GM18868 (cell line): ENCODE measurements at regions not wholly inside any gene's neighbourhood (a gene's known extent, or its start where the extent isn't known, plus 50 kb on each side); places are given as distances from the start of the nearest gene placed in this dataset.
A peak's percentile ranks its signal among the peaks of the same experiment; 100 is the strongest.

Experiments used
- ATAC-seq: cut with Tn5 transposase; IDR thresholded peaks from one replicate; pipeline ENCODE4 v1.9.1; 2021; ENCODE audit warnings: mild to moderate bottlenecking, moderate library complexity; ENCODE audit not compliant: unreplicated experiment

- ATAC-seq: no peak
Observed at GRCh38 chr14:41993687-41994086, 387.0 kb downstream of the LRFN5 start.

- peak; percentile 72 for ATAC-seq
Observed at GRCh38 chr14:41986700-41987099, 380.0 kb downstream of the LRFN5 start.

DNA sequence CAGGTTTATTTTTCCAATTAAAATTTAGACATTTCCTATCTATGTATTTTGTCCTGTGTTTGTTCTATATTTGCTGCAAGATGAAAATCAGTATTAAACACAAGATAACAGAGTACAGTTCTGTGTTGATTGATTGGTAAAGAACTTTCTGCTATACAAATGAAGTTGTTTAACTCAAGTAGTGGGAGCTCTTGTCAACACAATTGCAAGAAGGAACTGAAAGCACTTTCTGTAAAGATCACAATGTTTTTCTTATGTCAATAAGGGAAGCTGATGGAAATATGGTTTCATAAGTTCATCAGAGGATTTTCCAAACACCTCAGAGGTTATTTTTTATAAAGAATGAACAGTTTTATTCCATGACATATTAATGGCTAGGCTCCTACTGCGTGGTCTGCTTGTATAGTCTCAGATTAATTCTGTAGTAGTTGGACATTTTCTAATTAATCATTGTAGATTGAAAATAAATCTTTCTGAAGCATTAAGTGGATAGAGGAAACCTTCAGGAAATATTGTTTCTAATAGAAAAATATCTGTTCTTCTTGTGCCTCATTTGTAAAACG, 379.5 kb downstream of the LRFN5 start:
- ATAC-seq: no peak

DNA sequence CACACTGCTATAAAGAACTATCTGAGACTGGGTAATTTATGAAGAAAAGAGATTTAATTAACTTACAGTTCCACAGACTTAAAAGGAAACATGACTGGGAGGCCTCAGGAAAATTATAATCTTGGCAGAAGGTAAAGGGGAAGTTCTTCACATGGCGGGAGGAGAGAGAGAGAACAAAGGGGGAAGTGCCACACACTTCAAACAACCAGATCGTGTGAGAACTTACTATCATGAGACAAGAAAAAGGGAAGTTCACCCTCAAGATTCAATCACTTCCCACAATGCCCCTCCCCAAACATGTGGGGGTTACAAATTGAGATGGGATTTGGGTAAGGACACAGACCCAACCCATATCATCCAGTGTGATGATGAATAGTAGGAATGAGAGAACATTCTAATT, 366.5 kb downstream of the LRFN5 start:
- no peak for ATAC-seq

GRCh38 chr14:41972531-41972930, 365.9 kb downstream of the LRFN5 start:
- no peak for ATAC-seq

GRCh38 chr14:41960281-41960680, 353.6 kb downstream of the LRFN5 start:
- ATAC-seq: no peak

DNA sequence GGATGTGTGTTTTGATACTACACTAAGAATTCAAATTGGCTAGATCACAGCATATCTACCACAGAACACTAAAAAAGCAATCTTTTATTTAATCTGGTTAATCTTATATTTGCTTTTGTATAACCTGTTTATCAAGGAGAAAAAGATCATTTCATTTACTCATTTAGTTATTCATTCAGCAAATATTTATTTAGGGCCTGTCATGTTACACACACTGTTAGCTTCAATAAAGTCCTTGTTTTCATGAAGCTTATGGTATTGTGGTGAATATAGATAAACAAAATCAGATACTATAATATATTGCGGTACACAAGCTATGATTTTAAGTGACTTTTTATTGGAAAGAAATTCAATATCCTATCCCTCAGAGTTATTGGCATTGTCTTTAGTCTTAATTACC, 350.8 kb downstream of the LRFN5 start:
- ATAC-seq: no peak
